IPS-NIHi7 (cell line): ENCODE measurements at regions not wholly inside any gene's neighbourhood (a gene's known extent, or its start where the extent isn't known, plus 50 kb on each side); places are given as distances from the start of the nearest gene placed in this dataset.

ENCODE experiments used
- DNase-seq: peaks from one replicate; pipeline ENCODE4 v3.0.0; 2012; ENCODE audit warnings: mixed read lengths; ENCODE audit errors: extremely low spot score

DNA sequence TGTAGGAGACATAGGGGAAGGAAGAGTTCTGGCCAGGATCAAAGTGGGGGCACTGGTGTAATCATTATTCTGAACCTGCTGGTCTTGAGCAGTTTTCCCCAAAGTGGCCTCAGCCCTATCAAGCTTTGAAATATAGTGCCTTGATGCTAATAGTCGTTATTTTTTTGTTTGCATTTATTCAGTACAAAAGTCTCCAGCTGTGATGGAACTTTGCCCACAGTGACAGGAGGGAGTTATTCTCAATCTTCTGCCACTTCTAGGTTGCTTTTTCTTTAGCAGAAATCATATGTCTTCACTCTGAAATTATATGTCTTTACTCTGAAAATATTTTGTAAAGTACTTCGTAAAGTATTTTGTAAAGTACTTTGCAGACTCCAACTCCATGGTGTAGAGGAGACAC, 93.1 kb downstream of the FAT3 start:
- DNase-seq = no peak

- DNase-seq = no peak
Measured at GRCh38 chr11:92322225-92322624, 97.6 kb downstream of the FAT3 start.

GRCh38 chr11:92324890-92325289, 100.3 kb downstream of the FAT3 start:
- DNase-seq = no peak

GRCh38 chr11:92325416-92325815, 100.8 kb downstream of the FAT3 start:
- DNase-seq = no peak

- no peak for DNase-seq
Measured at GRCh38 chr11:92329137-92329536, 104.5 kb downstream of the FAT3 start.

- no peak for DNase-seq
Measured at GRCh38 chr11:92329646-92330045, 105.0 kb downstream of the FAT3 start.

GRCh38 chr11:92330114-92330513, 105.5 kb downstream of the FAT3 start:
- DNase-seq = no peak

- DNase-seq = no peak
Measured at GRCh38 chr11:92332986-92333385, 108.4 kb downstream of the FAT3 start.

GRCh38 chr11:92340839-92341238, 116.2 kb downstream of the FAT3 start:
- DNase-seq = peak; percentile 66

DNA sequence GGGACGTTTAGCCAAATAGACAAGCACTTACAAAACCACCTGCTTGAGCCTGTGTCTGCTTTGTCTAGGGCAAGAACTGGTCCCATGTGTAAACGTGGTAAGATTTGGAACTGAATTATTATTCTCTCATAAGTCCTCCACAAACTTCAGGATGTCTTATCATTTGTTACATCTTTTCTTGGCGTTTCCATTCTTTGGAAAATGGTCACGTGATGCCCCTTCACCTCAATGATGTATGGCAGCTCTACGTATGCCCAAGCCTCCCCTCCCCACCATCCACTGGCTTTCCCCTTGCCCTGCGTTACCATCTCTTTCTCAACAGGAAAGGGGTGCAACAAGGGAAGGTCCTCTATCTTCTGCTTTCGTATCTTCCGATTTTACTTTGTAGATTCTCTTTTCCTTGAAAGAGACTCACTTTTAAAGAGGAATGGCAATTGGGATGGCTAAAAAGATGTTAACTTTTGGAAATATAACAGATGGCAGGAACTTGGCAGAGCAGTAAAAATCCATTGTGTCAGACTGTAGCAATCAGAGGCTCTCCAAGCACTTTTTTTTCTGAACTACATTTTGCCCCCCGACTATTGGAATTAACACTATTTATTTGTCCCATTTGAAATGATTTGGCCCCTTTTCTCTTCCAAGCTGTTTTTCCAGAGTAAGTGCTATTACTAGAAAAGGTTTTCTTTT, 117.6 kb downstream of the FAT3 start:
- no peak for DNase-seq

- no peak for DNase-seq
Measured at GRCh38 chr11:92342886-92343285, 118.3 kb downstream of the FAT3 start.

DNA sequence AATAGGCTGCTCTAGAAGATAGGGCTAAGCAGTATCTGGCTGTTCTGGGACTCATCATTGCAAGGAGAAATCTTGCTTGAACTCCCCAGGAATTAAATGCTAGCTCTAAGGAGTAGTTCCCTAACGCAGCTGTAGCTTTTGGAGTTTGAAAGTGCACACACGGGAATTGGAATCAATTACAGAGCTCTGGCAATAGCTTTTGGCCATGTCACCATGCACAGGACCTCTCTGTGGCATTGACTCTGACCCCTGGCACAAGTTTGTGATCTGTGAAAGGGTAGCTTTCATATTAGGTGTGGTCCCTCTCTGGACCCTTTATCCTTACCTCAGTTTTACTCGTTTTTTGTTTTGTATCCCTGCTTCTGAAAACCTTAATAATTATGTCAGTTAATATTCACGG, 121.6 kb downstream of the FAT3 start:
- no peak for DNase-seq

- DNase-seq = no peak
Measured at GRCh38 chr11:92347454-92347853, 122.8 kb downstream of the FAT3 start.

GRCh38 chr11:92349486-92350156, 125.0 kb downstream of the FAT3 start:
- DNase-seq = no peak

DNA sequence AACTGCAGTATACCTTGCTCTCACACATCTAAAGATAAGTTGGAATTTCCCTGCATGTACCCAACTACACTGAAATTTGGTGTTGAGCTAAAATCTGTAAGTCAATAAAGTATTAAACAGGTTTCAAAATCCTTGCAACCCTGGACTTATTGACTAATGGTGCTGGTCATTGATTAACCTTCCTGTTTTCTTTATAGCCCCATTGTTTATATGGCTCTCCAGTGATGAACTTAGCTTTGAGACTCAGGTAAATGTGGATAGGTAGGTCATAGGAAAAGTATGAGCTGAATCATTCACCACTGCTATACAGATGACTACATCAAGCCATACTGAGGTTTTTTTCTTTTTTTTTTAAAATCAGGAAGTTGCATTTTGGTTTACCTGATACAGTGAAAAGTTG, 132.7 kb downstream of the FAT3 start:
- no peak for DNase-seq

DNA sequence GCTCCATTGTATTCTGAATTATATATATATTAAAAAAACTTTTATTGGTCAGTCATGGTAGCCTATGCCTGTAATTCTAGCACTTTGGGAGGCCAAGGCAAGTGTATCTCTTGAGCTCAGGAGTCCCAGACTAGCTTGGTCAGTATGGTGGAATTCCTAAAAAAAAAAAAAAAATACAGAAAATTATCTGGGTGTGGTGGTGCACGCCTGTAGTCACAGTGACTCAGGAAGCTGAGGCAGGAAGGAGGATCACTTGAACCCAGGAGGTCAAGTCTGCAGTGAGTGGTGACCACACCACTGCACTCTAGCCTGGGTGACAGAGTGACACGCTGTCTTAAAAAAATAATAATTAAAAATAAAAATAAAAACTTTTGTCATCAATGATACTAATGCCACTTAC, 133.2 kb downstream of the FAT3 start:
- DNase-seq = no peak

DNA sequence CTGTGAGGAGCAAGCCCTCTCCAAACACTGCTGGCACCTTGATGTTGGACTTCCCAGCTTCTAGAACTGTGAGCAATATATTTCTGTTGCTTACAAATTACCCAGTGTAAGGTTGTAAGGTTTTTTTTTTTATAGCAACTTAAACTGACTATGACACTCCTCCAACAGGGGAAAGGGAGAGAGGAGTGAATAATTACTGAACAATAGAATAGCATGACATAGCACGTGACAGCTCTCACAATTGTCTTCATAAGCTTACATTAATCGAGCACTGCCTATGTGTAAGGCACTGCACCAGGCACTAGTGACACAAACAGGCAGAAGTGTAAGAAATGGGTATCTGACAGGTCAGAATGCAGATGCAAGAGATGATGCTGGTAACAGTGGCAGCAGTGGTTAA, 136.9 kb downstream of the FAT3 start:
- DNase-seq = no peak

DNA sequence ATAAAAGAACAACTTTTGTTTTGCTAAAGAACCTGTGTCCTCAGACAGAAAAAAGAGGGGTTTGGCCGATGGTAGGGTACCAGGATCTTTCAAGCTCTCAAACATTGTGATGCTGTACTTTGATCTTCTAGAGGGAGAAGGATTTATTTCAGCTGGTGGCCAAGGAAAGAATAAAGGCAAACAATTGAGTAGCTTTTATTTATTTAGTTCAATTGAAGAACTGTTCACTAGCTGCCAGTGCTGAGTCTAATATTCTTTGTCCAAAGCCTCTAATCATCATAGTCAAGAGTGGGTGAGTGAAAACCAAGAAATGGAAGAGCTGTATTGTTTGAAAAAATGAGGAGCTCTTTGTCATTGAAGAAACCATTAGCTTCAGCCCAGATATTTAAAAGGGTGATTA, 138.4 kb downstream of the FAT3 start:
- DNase-seq = no peak

GRCh38 chr11:92364177-92364576, 139.6 kb downstream of the FAT3 start:
- DNase-seq = no peak

DNA sequence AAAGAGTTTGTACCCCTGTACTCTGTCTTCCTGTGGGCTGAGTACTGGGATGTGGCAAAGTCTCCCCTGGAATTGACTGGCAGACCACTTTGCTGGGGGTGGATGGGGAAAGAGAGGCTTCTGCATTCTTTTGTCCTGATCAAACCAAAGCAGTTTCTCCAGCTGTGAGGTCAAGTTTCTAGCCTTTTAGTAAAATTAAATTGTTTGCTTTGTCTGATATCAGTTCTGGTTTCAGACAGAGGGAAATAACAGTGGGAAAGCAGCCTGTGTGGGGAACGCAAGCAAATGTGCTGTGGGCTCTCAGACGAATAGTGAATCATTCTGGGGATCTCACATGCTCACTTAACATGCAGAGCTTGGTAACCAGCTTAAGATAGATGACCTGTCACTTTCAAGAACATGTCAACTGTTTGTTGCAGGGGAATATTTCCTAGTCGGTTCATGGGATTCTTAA, 151.6 kb downstream of the FAT3 start:
- DNase-seq = peak; percentile 29

GRCh38 chr11:92376680-92377079, 152.1 kb downstream of the FAT3 start:
- DNase-seq = no peak

DNA sequence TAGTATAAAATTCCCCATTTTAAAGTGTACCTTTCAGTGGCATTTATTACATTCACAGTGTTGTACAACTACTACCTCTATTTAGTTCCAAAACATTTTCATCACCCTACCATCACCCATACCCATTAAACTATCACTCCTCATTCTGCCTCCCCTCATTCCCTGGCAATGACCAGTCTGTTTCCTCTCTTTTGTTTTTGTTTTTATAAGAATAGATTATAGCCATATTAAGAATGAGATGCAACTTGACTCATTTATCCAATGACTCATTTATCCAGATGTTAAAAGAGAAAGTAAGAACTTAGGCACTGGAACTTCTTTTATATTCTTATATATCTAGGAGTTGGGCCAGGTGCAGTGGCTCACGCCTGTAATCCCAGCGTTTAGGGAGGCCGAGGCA, 156.3 kb downstream of the FAT3 start:
- no peak for DNase-seq

- no peak for DNase-seq
Measured at GRCh38 chr11:92382311-92382710, 157.7 kb downstream of the FAT3 start.

GRCh38 chr11:92383430-92383829, 158.8 kb downstream of the FAT3 start:
- DNase-seq = no peak
